A673 (cell line): ENCODE measurements at regions not wholly inside any gene's neighbourhood (a gene's known extent, or its start where the extent isn't known, plus 50 kb on each side); places are given as distances from the start of the nearest gene placed in this dataset.

Source experiments
- CTCF ChIP-seq: fragments of 300-800, 200-600 bp; sonication (generic); conservative IDR thresholded peaks from 2 replicates; pipeline ENCODE4 v1.5.1; 2017; ENCODE audit warnings: low read depth, mild to moderate bottlenecking, antibody characterized with exemption, low read length, moderate library complexity, mixed read lengths
- EZH2 ChIP-seq: fragments of 200-600 bp; sonication (generic); IDR thresholded peaks from 2 replicates; pipeline ENCODE4 v1.6.1; 2017; ENCODE audit warnings: borderline replicate concordance, low read depth, mild to moderate bottlenecking, mixed read lengths, antibody characterized with exemption, low read length; ENCODE audit not compliant: poor library complexity, severe bottlenecking

DNA sequence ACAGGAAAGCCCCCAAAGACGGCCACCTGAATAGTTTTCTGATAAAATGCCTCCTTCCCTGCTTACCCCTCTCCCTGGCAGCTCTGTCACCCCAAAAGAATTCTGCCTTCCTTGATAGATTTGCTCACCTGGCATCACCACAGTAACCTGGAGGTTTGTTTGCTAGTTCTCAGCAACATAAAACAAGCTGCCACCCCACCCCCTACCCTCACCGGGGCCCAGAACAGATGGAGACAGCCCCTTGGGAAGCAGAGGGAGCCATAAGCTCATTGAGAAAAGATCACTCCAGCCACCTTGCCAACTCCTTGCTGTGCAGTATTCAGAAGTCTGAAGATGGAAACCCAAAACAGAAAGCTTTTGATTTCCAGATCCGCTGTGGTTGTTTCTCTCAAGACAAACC is 108.6 kb downstream of the DHX15 start:
- TF ChIP-seq CTCF, result no peak
- TF ChIP-seq EZH2, result no peak
